Peyer's patch (tissue), 4 donors: ENCODE measurements at regions not wholly inside any gene's neighbourhood (a gene's known extent, or its start where the extent isn't known, plus 50 kb on each side); places are given as distances from the start of the nearest gene placed in this dataset.
A peak's percentile ranks its signal among the peaks of the same experiment; 100 is the strongest.

Experiments used
- DNase-seq, 3 donors: peaks; one replicate each; pipeline ENCODE4 v3.0.0-alpha.2; 2017 to 2019
- H3K27ac ChIP-seq, 4 donors: fragments of 200-600 bp; sonication (generic); one replicate each; pipeline ENCODE4 v1.5.1; 2016 to 2019
- H3K27me3 ChIP-seq, 2 donors: fragments of 200-600 bp; sonication (generic); one replicate each; pipeline ENCODE4 v1.5.1; 2019
- H3K36me3 ChIP-seq, 3 donors: fragments of 200-600 bp; sonication (generic); one replicate each; pipeline ENCODE4 v1.5.1; 2016 to 2019
- H3K4me1 ChIP-seq, 4 donors: fragments of 200-600 bp; sonication (generic); one replicate each; pipeline ENCODE4 v1.5.1; 2016 to 2019
- H3K4me3 ChIP-seq, 4 donors: fragments of 200-600 bp; sonication (generic); 1 replicate in 3 of 4; 2 replicates in 1 of 4; pipeline ENCODE4 v1.5.1; 2016 to 2019; ENCODE audit warnings: mild to moderate bottlenecking in 1 of 4
- H3K9me3 ChIP-seq, 4 donors: fragments of 200-600 bp; sonication (generic); one replicate each; pipeline ENCODE4 v1.5.1; 2016 to 2019; ENCODE audit warnings: mild to moderate bottlenecking in 1 of 4
- POLR2A ChIP-seq, 2 donors: fragments of 450-650 bp; IDR thresholded peaks; one replicate each; pipeline ENCODE4 v1.5.1; 2017; ENCODE audit warnings: antibody characterized with exemption in 2 of 2, mild to moderate bottlenecking in 2 of 2, moderate library complexity in 2 of 2
- TF ChIP-seq, protein P1 (sequence below), 6 experiments: fragments of 450-650 bp in 4 of 6; fragments of 200-600 bp in 2 of 6; sonication (generic) in 1 of 6; IDR thresholded peaks; one replicate each; pipeline ENCODE4 v1.5.1; 2017 to 2019; ENCODE audit warnings: antibody characterized with exemption in 6 of 6, mild to moderate bottlenecking in 3 of 6, moderate library complexity in 1 of 6

DNA sequence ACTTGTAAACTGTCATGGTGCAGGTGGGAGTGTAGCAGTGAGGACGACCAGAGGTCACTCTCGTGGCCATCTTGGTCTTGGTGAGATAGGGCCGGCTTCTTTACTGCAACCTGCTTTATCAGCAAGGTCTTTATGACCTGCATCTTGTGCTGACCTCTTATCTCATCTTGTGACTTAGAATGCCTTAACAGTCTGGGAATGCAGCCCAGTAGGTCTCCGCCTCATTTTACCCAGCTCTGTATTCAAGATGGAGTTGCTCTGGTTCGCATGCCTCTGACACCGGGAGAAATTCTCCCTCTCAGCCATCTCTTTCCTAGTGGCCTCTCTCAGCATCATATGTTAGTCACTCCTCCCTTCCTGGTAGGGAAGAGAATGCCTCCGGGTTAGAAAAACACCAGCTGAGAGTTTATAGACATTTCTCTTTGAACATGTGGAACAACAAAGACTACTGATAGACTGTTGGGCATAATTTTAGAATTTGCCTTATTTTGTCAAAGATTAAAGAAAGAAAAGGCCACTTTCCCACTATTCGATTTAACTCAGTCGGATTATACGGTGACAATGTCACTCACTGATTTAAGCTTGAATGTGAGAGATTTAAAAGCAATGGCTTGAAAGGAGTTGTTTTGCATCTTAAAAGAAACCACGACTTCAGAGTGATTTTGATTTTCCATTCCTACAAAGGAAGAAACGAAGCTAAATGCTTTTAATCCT, 67.9 kb upstream of the SNX9 start:
- TF ChIP-seq POLR2A (IDR thresholded peaks at IDR 0.05), result no peak
- TF ChIP-seq, protein P1, sequence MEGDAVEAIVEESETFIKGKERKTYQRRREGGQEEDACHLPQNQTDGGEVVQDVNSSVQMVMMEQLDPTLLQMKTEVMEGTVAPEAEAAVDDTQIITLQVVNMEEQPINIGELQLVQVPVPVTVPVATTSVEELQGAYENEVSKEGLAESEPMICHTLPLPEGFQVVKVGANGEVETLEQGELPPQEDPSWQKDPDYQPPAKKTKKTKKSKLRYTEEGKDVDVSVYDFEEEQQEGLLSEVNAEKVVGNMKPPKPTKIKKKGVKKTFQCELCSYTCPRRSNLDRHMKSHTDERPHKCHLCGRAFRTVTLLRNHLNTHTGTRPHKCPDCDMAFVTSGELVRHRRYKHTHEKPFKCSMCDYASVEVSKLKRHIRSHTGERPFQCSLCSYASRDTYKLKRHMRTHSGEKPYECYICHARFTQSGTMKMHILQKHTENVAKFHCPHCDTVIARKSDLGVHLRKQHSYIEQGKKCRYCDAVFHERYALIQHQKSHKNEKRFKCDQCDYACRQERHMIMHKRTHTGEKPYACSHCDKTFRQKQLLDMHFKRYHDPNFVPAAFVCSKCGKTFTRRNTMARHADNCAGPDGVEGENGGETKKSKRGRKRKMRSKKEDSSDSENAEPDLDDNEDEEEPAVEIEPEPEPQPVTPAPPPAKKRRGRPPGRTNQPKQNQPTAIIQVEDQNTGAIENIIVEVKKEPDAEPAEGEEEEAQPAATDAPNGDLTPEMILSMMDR (IDR thresholded peaks at IDR 0.05), result no peak
- Histone ChIP-seq H3K36me3 (no peaks in the 10 kb centered on the region), H3K9me3 (no peaks in the 10 kb centered on the region), H3K4me3 (no peak overlapping the region), H3K27ac (no peak overlapping the region), H3K4me1 (peaks cover 0 to 10% (median 1%) of the 10 kb centered on the region in 4 donors), H3K27me3 (no peaks in the 10 kb centered on the region)
- DNase-seq, result no peak

DNA sequence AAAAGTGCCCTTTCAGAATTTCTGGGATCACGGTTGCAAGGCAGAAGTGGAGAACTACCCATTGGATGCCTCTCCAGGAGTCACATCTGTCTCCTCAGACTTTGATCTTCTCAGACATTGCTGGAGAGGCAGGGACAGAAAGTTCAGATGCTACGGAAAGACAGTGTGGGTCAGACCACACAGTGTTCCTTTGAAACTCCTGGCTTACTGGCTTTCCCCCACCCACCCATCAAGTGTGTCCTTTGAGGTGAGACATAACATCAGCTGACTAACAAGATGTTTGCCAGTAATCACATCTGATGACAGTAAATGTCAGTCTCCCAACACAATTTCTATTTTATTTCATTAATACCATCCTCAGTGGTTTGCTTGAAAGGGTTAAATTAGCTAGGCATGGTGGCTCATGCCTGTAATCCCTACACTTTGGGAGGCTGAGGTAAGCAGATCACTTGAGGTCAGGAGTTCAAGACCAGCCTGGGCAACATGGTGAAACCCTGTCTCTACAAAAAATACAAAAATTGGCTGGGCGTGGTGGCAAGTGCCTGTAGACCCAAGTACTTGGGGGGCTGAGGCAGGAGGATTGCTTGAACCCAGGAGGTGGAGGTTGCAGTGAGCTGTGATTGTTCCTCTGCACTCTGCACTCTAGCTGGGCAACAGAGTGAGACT, 67.2 kb upstream of the SNX9 start:
- Histone ChIP-seq H3K27me3 (no peaks in the 10 kb centered on the region), H3K36me3 (no peaks in the 10 kb centered on the region), H3K27ac (peak overlapping the region in 1 of 4 donors; percentile 5), H3K9me3 (no peaks in the 10 kb centered on the region), H3K4me1 (peaks cover 0 to 17% (median 7%) of the 10 kb centered on the region in 4 donors), H3K4me3 (no peak overlapping the region)
- DNase-seq, result peak in 1 of 3 donors; percentile 29
- TF ChIP-seq, protein P1 (IDR thresholded peaks at IDR 0.05), result no peak
- TF ChIP-seq POLR2A (IDR thresholded peaks at IDR 0.05), result no peak

DNA sequence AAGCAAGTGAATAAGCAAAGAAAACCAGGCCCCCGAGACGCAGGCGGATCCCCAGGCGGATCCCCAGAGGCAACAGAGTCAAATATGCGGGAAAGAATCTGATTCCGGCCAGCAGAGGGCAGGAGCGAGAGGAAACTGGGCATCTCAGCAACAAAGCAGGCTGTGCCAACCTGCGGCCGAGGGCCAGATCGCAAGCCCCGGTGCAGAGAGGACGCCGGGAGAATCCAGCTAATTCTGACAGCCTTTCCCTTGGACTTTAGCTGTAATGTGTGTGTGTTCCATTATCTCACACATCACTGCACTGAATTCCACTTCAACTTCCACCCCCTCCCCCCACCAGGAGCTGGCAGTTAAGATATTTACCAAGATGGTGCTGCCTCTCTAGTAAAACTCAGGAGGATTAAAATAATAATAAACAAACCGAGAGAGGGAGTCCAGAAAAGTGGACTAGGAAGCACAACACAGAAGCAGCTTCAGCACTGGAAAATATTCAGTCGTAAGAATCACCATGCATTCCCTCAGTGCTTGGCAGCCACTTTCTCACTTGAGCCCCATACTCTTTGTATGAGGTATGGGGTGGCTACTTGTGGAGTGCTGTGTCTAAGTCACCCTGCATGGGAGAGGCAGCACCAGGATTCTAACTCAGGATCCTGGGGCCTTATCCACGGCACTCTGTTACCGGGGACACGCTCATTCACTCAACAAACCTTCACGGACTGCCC, 66.2 kb upstream of the SNX9 start:
- TF ChIP-seq, protein P1 (IDR thresholded peaks at IDR 0.05), result peak; percentile 63 to 91 (median 81)
- TF ChIP-seq POLR2A (IDR thresholded peaks at IDR 0.05), result no peak
- peak; percentile 89 to 96 (median 90) for DNase-seq
- Histone ChIP-seq H3K27ac (peak overlapping the region in 1 of 4 donors; percentile 5), H3K9me3 (no peaks in the 10 kb centered on the region), H3K4me1 (peaks cover 1 to 27% (median 14%) of the 10 kb centered on the region in 4 donors), H3K27me3 (no peaks in the 10 kb centered on the region), H3K36me3 (no peaks in the 10 kb centered on the region), H3K4me3 (no peak overlapping the region)

DNA sequence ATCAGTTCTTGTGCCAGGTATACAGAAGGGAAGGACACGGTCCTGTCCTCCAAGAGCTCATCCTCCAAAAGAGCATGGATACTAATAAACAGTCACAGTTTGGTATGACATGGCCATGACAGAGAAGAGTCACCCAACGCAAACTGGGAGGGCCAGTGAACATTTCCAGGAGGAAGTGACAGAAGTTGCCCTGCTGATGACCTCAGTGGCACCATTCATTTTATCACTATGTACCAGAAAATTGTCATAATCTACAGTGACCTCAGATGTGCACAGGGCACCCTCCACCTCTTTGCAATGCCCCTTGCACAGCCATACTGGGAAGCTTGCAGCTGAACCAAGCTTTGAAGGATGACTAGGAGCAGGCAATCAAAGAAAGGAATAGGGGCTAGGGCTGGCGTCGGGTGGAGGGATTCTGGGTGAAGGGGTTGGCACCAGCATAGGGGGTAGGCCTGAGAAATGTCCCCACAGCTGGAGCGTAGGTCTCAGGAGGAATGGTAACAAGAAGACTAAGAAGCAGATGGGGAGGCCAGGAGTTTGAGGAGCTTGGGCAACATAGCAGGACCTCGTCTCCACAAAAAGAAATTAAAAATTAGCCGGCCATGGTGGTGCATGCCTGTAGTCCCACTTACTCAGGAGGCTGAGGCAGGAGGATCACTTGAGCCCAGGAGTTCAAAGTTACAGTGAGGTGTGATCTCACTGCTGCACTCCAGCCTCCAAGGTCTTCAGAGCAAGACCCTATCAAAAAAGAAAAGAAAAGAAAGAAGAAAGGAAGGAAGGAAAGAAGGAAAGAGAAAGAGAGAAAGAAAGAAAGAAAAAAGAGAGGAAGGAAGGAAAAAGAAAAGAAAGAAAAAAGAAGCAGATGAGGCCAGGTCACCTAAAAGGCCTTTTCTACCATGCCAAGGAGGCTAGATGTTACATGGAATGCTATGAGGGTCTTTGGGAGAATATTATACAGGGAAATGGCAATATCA, 65.3 kb upstream of the SNX9 start:
- H3K4me1 ChIP-seq, result peaks cover 8 to 33% (median 21%) of the 10 kb centered on the region in 4 donors
- H3K36me3 ChIP-seq, result no peaks in the 10 kb centered on the region
- H3K27me3 ChIP-seq, result no peaks in the 10 kb centered on the region
- H3K27ac ChIP-seq, result no peak overlapping the region
- no peak for DNase-seq
- no peak overlapping the region for H3K4me3 ChIP-seq
- no peaks in the 10 kb centered on the region for H3K9me3 ChIP-seq
- TF ChIP-seq POLR2A (IDR thresholded peaks at IDR 0.05), result no peak
- TF ChIP-seq, protein P1 (IDR thresholded peaks at IDR 0.05), result no peak

DNA sequence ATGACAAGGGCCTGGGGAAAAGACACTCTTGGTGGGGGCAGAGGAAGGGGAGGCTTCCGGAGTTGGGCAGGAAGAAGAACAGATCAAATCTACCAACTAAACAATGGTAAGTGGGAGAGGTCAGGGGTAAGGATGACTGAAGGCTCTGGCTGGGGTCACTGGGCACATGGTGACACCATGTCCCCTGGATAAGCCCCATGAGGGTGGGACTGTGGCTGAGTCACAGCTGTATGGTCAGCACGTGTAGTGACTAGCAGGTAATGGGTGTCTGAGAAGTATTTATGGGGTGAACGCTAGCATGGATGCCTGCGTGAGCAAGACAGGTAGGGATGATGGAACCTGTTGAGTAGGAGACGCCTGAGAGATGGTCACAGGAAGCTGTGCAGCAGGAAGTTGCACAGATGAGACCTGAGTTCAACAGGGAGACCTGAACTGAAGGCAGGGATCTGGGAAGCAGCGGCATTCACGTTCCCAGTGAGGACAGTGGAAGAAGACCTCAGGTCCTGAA, 64.5 kb upstream of the SNX9 start:
- Histone ChIP-seq H3K27me3 (no peaks in the 10 kb centered on the region), H3K4me1 (peaks cover 9 to 42% (median 29%) of the 10 kb centered on the region in 4 donors), H3K36me3 (no peaks in the 10 kb centered on the region), H3K9me3 (no peaks in the 10 kb centered on the region), H3K27ac (no peak overlapping the region), H3K4me3 (no peak overlapping the region)
- no peak for DNase-seq
- TF ChIP-seq, protein P1 (IDR thresholded peaks at IDR 0.05), result no peak
- TF ChIP-seq POLR2A (IDR thresholded peaks at IDR 0.05), result no peak
